ENCODE measurements at regions not wholly inside any gene's neighbourhood (a gene's known extent, or its start where the extent isn't known, plus 50 kb on each side); places are given as distances from the start of the nearest gene placed in this dataset.

- no peak for DNase-seq
These were observed 249.6 kb upstream of the SOX5 start for GRCh38 chr12:24198936-24199671.

DNA sequence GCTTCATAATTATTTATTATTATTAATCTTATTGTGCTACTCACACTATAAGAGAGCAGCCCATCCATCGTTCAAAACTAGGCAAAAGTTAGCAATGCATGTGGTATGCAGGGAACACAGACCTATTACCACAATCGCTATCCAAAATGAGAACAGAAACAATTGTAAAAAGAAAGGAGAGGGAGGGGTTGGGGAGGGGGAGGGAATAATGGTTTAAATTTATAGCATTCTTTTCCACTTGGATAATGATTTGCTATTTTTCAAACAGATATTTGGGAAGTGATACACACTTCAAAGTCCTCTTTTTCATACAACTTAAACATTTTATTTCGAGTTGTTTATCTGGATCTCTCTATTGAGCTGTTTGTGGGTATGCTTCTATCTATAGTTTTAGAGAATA is 248.6 kb upstream of the SOX5 start:
- no peak for DNase-seq

GRCh38 chr12:24197532-24197931 is 248.1 kb upstream of the SOX5 start:
- DNase-seq: no peak

DNA sequence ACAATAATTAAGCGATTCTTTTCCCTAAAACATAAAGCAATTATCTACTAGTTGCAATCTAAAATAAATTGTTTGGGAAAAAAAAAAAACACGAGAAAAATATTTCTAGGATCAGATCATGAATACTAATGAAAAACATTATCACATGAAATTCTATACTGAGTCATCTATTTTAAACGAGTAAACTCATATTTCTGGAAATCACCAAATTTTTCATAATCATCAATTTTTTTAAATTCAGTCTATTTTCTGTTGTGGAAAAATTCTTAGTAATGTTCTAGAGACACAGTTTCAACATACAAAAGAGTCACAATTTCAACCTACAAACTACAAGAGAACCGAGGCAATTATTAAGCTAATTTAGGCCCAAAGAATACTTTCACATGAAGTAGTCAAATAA is 245.6 kb upstream of the SOX5 start:
- DNase-seq: no peak

DNA sequence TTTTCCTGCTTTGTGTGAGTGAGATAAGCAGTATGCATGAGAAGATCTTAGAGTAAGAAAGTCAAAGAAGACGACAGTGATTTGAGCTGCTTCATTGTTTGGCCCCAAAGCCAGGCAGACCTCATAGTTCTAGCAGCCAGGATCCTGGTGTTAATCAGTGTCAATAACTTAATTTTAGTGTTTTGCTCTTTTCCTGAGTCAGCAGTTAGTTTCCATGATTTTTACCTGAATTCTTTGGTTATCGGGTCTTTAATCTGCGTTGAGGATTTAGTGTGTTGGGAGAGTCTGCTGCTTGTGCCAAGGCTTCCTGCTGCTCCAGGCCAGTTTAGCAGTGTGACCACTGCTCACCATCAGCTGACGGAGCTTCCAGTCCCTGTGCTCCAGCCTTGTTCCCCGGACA is 241.6 kb upstream of the SOX5 start:
- DNase-seq: no peak

- no peak for DNase-seq
These were observed 236.3 kb upstream of the SOX5 start for GRCh38 chr12:24185782-24186181.

GRCh38 chr12:24177889-24178288 is 228.4 kb upstream of the SOX5 start:
- no peak for DNase-seq

DNA sequence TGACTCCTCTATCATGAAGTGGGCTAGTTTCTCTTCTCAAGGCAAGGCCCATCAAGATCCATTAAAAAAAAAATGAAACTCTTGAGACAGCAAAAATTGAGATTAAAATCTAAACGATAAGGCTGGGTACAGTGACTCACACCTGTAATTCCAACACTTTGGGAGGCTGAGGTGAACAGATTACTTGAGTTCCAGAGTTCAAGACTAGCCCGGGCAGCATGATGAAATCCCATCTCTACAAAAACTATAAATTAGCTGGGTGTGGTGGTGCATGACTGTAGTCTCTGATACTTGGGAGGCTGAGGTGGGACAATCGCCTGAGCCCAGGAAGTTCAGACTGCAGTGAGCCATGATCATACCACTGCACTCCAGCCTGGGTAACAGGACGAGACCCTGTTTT is 226.5 kb upstream of the SOX5 start:
- no peak for DNase-seq

DNA sequence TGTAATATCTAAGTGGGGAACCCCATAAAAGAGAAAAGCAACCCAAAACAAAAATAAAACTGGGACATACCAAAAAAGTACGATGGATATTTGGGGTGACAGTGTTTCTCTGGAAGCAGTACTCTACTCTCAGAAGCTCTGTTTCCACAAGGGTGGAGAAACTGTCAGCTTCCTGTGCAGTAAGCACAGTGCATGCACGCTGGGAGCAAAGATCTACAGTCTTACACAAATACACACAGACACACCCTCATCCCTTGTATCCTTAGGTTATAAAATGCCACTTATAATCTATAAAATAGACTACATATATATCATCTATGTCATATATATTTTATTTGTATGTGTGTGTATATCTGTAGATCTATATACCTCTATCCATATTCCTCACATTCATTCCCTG is 225.8 kb upstream of the SOX5 start:
- DNase-seq: no peak

DNA sequence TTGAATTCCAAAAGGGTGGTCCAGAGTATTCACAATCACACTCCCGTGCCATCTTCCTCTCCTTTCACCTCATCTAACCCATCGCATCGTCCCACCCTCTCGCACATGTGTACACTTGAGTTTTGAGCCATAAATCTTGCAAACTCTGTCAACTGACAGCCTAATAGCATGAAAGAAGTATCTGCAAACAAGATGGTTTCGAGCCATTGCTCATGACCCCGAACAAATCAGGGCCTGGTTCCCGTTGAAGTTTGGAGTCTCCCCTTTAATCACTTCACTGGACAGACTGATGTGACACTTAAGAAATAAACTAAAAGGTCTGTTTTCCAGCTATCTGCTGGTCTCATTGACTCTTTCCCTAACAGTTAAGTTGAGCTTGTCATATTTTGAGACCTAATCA is 223.6 kb upstream of the SOX5 start:
- DNase-seq: no peak

GRCh38 chr12:24172773-24173066 is 223.2 kb upstream of the SOX5 start:
- DNase-seq: no peak

- DNase-seq: no peak
These were observed 222.7 kb upstream of the SOX5 start for GRCh38 chr12:24172031-24172772.

- DNase-seq: no peak
These were observed 205.6 kb upstream of the SOX5 start for GRCh38 chr12:24155042-24155441.

- no peak for DNase-seq
These were observed 203.6 kb upstream of the SOX5 start for GRCh38 chr12:24153079-24153478.

DNA sequence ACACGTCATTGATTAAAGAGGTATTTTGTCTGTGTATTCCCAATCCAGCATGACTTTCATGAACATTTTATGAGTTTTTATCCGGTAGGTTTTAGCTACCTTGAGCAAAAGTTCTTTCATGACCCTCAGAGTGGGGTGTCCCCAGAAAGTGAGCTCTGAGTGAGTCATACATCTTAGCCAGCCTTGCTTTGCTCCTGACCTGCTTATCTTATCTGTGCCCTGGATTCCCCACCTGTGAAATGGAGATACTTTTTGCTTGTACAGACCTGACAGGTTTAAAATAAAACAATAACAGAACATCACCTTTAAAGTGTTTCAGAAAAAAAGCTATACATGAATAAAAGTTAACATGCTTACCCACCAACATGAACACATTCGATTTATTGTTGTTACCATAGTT is 202.8 kb upstream of the SOX5 start:
- no peak for DNase-seq

DNA sequence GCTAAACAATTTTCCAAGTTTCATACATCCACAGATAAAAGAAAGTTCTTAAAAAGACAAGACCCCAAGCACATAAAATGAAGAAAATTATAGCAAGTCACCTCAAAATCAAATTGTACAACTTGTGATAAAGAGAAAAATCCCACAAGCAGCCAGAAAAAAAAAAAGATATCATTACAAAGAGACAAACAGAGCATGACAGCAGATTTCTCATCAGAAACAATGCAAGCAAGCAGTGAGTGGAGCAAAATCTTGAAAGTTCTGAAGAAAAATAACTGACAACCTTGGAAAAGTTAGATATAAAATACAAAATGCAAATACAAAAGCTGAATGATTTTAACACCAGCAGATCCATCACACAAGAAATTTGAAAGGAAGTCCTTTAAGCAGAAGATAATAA is 194.5 kb upstream of the SOX5 start:
- no peak for DNase-seq

DNA sequence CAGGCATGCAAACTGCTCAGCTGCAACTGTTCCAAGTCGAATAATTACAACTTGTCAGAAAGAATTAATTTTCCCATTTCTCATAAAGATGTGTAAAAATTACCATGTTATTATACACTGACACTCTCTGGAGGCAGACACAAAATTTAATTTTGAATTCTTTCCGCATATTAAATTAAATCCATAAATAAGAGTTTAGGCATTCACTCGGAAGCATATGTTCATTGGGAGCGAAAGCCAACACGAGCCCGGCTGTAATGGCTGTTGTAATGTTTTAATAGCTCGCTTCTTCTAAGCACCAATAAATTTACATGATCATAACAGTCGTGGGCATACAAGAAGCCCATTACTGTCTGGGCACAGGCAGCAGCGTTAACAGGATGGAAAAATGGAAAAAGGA is 189.6 kb upstream of the SOX5 start:
- no peak for DNase-seq

DNA sequence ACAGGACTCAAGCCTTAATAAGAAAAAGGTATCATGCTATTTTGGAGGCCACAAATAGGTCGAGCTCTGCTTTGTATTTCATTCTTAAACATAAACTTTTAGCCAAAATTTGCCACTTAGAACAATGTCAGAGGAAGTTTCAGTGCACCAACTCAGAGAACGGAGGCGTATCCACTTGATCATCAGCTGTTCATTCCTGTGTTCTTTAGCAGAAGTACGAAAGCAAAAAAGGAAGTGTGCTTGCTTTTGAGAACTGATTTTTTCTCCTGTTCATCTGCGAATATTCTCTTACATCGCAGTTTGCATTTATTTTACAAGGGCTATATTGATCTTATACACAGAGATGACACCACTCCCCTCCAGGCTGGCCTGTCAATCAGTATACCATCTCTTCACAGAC is 188.6 kb upstream of the SOX5 start:
- DNase-seq: no peak

DNA sequence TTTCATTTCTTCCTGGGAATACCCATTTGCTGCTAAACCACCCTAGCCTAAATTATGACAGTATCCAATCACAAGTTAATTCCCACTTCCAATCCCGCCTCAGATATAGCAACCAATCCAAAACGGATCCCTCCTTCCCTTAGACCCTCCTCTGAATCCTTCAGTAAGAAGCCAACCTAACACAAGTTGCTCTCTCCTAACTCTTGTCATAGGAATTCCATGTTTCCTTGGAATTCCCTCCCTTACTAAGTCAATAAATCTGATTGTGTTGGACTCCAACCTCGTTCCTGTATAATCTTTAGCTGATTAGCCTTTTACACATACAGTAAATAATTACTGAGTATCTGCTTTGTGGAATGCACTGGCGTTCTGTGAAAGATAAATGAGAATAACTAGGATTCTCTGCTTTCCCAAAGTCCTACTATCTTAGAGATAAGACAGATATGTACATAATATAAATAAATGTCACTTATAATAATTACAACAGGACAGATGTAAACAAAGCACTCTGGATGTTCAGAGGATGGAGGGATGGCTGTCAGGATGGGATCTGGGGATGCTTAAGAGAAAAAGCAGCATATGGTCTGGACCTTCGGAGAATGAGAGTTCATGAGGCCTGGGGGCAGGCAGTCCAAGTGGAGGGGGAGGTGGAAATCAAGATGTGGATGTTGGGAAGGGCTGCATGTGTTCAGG is 185.8 kb upstream of the SOX5 start:
- no peak for DNase-seq

DNA sequence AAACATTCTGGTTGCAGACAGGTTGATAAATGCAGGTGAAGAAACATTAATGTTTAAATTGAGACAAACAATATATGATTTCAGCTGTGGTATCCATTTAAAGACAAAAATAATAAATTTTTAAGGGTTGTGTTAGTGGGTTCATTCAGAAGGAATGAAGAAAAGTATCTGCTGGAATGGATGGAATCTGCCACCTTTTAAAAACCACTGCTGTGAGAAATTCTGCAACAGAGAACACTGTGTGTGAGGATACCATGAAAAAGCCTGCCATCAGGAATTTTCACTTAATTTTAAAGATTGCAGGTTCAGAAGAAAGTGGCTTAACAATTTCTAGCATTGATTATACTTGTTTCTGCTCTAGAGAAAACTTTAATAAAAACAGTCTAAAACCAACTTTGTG is 184.6 kb upstream of the SOX5 start:
- no peak for DNase-seq

DNA sequence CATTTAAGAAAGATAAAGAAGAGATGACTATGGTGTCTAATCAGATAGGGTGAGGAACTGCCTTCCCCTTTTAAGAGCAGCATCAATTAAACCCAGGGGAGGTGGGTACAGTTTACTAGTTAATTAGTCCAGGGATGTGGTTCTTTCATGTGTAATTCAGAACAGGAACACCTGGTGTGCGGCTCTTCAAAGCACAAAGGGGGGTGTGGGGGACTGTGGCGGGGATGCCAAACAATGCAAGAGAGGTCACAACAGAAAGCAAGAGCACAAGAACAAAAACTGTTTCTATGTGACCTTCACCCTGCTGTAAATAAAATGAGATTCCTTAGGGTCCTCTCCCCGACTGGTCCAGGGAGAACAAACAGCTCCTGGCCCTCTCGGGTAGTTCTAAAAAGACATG is 183.9 kb upstream of the SOX5 start:
- no peak for DNase-seq

GRCh38 chr12:24127919-24128721 is 178.7 kb upstream of the SOX5 start:
- DNase-seq: no peak

DNA sequence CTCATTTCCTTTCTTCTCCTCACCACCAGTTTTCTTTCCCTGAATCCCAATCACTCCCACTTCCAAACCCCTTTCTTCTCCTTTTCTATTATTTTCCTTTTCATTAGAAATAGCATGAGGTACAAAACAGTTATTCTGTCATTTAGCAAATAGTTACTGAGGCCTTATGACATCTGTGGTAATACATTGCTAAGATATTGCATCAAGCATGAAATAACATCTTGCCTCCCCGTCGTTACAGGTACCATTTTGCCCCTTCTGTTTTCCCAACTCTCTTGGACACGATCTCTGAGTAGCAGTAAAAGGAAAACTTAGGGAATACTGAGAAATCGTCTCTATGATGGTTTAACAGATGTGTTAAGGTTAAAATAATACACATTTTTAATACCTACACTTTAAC is 175.8 kb upstream of the SOX5 start:
- DNase-seq: no peak

- no peak for DNase-seq
These were observed 172.4 kb upstream of the SOX5 start for GRCh38 chr12:24121911-24122310.
